Endothelial cell of umbilical vein (primary cell): ENCODE measurements at regions not wholly inside any gene's neighbourhood (a gene's known extent, or its start where the extent isn't known, plus 50 kb on each side); places are given as distances from the start of the nearest gene placed in this dataset.

Source experiments
- BruUV-seq: library from RNA; stranded (reverse); fragments of 400-500 nt; replicated peaks from 2 replicates; lab custom pipeline; 2021; lab: Mats Ljungman, UMichigan
- CTCF ChIA-PET: fragments of 300-600, 350-600 bp; sonication (Branson Sonifier 250); formaldehyde crosslinking; loops from one replicate; lab custom pipeline; 2021; ENCODE audit warnings: antibody characterized with exemption, inconsistent platforms; lab: Charles Lee
- POLR2A ChIA-PET: fragments of 300-600, 350-600 bp; sonication (Branson Sonifier 250); formaldehyde crosslinking; loops from one replicate; lab custom pipeline; 2021; ENCODE audit warnings: antibody characterized with exemption, inconsistent platforms; lab: Charles Lee
- DNase-seq: peaks from one replicate; pipeline ENCODE4 v3.0.0-alpha.2; 2011; ENCODE audit warnings: low read depth, low spot score
- FAIRE-seq: peaks from 2 replicates; lab custom pipeline; 2011; peaks lifted over from hg19 to GRCh38; lab: Jason Lieb, UNC
- H2AFZ ChIP-seq: 2 replicates; pipeline ENCODE4 v1.6.0; 2012; ENCODE audit warnings: low read depth, low read length, control low read depth, inconsistent platforms
- H3K27ac ChIP-seq: 2 replicates; pipeline ENCODE4 v1.5.1; 2011; ENCODE audit warnings: low read depth, mild to moderate bottlenecking, control low read depth, low read length, moderate library complexity; ENCODE audit not compliant: insufficient read depth
- H3K27me3 ChIP-seq, 2 experiments: 2 replicates each; pipeline versions ENCODE4 v1.6.0 to v1.6.1; 2011; ENCODE audit warnings: low read length in 2 of 2, mixed read lengths in 1 of 2; ENCODE audit not compliant: control insufficient read depth in 2 of 2, insufficient read depth in 2 of 2
- H3K36me3 ChIP-seq, 2 experiments: 2 replicates in 1 of 2; 3 replicates in 1 of 2; pipeline ENCODE4 v1.5.1; 2011; ENCODE audit warnings: low read length in 2 of 2, mild to moderate bottlenecking in 1 of 2, moderate library complexity in 1 of 2; ENCODE audit not compliant: control insufficient read depth in 2 of 2, insufficient read depth in 2 of 2; ENCODE audit errors: extremely low read depth in 1 of 2
- H3K4me1 ChIP-seq: 3 replicates; pipeline ENCODE4 v1.5.1; 2011; ENCODE audit warnings: mild to moderate bottlenecking, low read length; ENCODE audit not compliant: control insufficient read depth, insufficient read depth; ENCODE audit errors: extremely low read depth
- H3K4me2 ChIP-seq: 2 replicates; pipeline ENCODE4 v1.6.1; 2011; ENCODE audit warnings: low read length, control low read depth, mixed read lengths; ENCODE audit not compliant: insufficient read depth
- H3K4me3 ChIP-seq, 3 experiments: fragments of 200-600 bp in 1 of 3; sonication (generic), shearing (Covaris generic) in 1 of 3; replicated peaks in 1 of 3; 2 replicates each; pipeline ENCODE4 v1.5.1; 2011 to 2016; ENCODE audit warnings: control low read depth in 3 of 3, low read length in 3 of 3, mild to moderate bottlenecking in 2 of 3, inconsistent platforms in 1 of 3, low read depth in 1 of 3, moderate library complexity in 1 of 3; ENCODE audit not compliant: insufficient read depth in 1 of 3
- H3K79me2 ChIP-seq: 2 replicates; pipeline ENCODE4 v1.6.0; 2012; ENCODE audit warnings: low read length, inconsistent platforms; ENCODE audit not compliant: control insufficient read depth, insufficient read depth
- H3K9ac ChIP-seq: replicated peaks from 2 replicates; pipeline ENCODE3; 2011; ENCODE audit warnings: low read length, control low read depth; ENCODE audit not compliant: insufficient read depth; ENCODE audit errors: extremely low read depth
- H3K9me1 ChIP-seq: replicated peaks from 3 replicates; pipeline ENCODE4 v1.6.0; 2011; ENCODE audit warnings: mild to moderate bottlenecking, low read length; ENCODE audit not compliant: control insufficient read depth, insufficient read depth; ENCODE audit errors: extremely low read depth
- H3K9me3 ChIP-seq: replicated peaks from 2 replicates; pipeline ENCODE4 v1.5.1; 2012; ENCODE audit warnings: low read length, inconsistent platforms; ENCODE audit not compliant: control insufficient read depth, insufficient read depth
- H4K20me1 ChIP-seq: replicated peaks from 2 replicates; pipeline ENCODE3; 2011; ENCODE audit warnings: mild to moderate bottlenecking, low read length; ENCODE audit not compliant: control insufficient read depth, insufficient read depth; ENCODE audit errors: extremely low read depth
- EZH2 ChIP-seq: IDR thresholded peaks from 2 replicates; pipeline ENCODE4 v1.6.1; 2012; ENCODE audit warnings: borderline replicate concordance, low read depth, mild to moderate bottlenecking, moderate library complexity, low read length, inconsistent platforms; ENCODE audit not compliant: severe bottlenecking
- FOS ChIP-seq: IDR thresholded peaks from 2 replicates; pipeline ENCODE4 v1.6.1; 2011; ENCODE audit warnings: mild to moderate bottlenecking, low read length, moderate library complexity, borderline replicate concordance; ENCODE audit not compliant: insufficient read depth
- GATA2 ChIP-seq: IDR thresholded peaks from 2 replicates; pipeline ENCODE4 v1.7.0; 2011; ENCODE audit warnings: low read depth, mild to moderate bottlenecking, moderate library complexity, mixed read lengths, low read length; ENCODE audit not compliant: insufficient read length, insufficient read depth
- JUN ChIP-seq: IDR thresholded peaks from 2 replicates; pipeline ENCODE4 v1.6.1; 2011; ENCODE audit warnings: borderline replicate concordance, low read depth; ENCODE audit not compliant: insufficient read length, insufficient read depth
- MYC ChIP-seq: IDR thresholded peaks from one replicate; pipeline ENCODE4 v1.6.1; 2011; ENCODE audit warnings: mild to moderate bottlenecking, low read depth, low read length
- POLR2A ChIP-seq: IDR thresholded peaks from 2 replicates; pipeline ENCODE4 v1.6.1; 2012; ENCODE audit warnings: low read depth, mild to moderate bottlenecking, control low read depth, low read length
- POLR2AphosphoS5 ChIP-seq: IDR thresholded peaks from 2 replicates; pipeline ENCODE4 v1.6.1; 2012; ENCODE audit warnings: low read depth, mild to moderate bottlenecking, control low read depth, low read length, moderate library complexity; ENCODE audit not compliant: insufficient read depth
- dilution Hi-C: fragments of 300-500 bp; cut with MboI; formaldehyde crosslinking; loops from one replicate; pipeline ENCODE4 v1.15.0; 2019; ENCODE audit warnings: low sequenced_read_pairs; ENCODE audit not compliant: extremely low pct_ligation_motif_present
- intact Hi-C: fragments of 100-400 bp; cut with micrococcal nuclease; formaldehyde crosslinking; loops from one replicate; pipeline ENCODE4 v1.10.0; 2022
- TF ChIP-seq, protein P1 (sequence below), 2 donors: IDR thresholded peaks; 1 replicate in 1 of 2; 2 replicates in 1 of 2; pipeline ENCODE4 v1.5.1; 2011; ENCODE audit warnings: low read length in 2 of 2, mild to moderate bottlenecking in 2 of 2, moderate library complexity in 2 of 2, control low read depth in 1 of 2, inconsistent platforms in 1 of 2, low read depth in 1 of 2; ENCODE audit not compliant: insufficient read depth in 1 of 2; ENCODE audit errors: extremely low read depth in 1 of 2
- TF ChIP-seq, protein P2 (sequence below): IDR thresholded peaks from 2 replicates; pipeline ENCODE4 v1.6.1; 2011; ENCODE audit not compliant: insufficient read depth, insufficient read length

DNA sequence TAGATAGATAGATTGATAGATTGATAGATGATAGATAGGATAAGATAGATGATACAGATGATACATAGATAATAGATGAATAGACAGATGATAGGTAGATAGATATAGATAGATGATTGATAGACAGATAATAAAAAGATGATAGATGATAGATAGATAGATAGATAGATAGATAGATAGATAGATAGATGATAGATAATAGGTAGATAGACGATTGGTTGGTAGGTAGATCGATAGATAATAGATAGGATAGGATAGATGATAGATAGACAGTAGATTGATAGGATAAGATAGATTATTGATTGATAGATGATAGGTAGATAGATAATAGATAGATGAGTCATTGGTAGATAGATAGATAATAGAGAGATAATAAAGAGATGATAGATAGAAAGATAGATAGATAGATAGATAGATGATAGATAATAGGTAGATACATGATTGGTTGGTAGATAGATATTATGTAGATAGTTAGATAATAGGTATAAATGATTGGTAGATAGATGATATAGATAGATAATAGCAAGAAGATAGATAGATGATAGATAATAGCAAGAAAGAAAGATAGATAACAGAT lies 109.4 kb upstream of the C16orf82 start:
- intact Hi-C loops = no loop called here
- Histone ChIP-seq H2AFZ (no peak overlapping the region), H3K9ac (no peak overlapping the region), H3K36me3 (no peaks in the 10 kb centered on the region), H3K4me3 (no peak overlapping the region), H4K20me1 (no peaks in the 10 kb centered on the region), H3K27ac (no peak overlapping the region), H3K27me3 (no peaks in the 10 kb centered on the region), H3K9me1 (no peaks in the 10 kb centered on the region), H3K79me2 (no peaks in the 10 kb centered on the region), H3K4me2 (no peak overlapping the region), H3K9me3 (peaks cover 3% of the 10 kb centered on the region), H3K4me1 (no peaks in the 10 kb centered on the region)
- BruUV-seq = no TSS peak
- no peak for TF ChIP-seq MYC
- TF ChIP-seq POLR2AphosphoS5 = no peak
- TF ChIP-seq JUN = no peak
- TF ChIP-seq, protein P1, sequence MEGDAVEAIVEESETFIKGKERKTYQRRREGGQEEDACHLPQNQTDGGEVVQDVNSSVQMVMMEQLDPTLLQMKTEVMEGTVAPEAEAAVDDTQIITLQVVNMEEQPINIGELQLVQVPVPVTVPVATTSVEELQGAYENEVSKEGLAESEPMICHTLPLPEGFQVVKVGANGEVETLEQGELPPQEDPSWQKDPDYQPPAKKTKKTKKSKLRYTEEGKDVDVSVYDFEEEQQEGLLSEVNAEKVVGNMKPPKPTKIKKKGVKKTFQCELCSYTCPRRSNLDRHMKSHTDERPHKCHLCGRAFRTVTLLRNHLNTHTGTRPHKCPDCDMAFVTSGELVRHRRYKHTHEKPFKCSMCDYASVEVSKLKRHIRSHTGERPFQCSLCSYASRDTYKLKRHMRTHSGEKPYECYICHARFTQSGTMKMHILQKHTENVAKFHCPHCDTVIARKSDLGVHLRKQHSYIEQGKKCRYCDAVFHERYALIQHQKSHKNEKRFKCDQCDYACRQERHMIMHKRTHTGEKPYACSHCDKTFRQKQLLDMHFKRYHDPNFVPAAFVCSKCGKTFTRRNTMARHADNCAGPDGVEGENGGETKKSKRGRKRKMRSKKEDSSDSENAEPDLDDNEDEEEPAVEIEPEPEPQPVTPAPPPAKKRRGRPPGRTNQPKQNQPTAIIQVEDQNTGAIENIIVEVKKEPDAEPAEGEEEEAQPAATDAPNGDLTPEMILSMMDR (IDR thresholded peaks at IDR 0.05; ENCODE audit: extremely low read depth in 1 of 2, insufficient read depth in 1 of 2, low read depth in 1 of 2, low read length in 2 of 2) = no peak
- no peak for TF ChIP-seq GATA2
- TF ChIP-seq, protein P2, sequence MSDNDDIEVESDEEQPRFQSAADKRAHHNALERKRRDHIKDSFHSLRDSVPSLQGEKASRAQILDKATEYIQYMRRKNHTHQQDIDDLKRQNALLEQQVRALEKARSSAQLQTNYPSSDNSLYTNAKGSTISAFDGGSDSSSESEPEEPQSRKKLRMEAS = no peak
- TF ChIP-seq FOS = no peak
- no peak for TF ChIP-seq EZH2
- TF ChIP-seq POLR2A = no peak
- dilution Hi-C loops = no loop called here
- no peak for DNase-seq
- ChIA-PET POLR2A (no interaction called here), CTCF (no interaction called here)
- FAIRE-seq = no peak
